ENCODE measurements at regions not wholly inside any gene's neighbourhood (a gene's known extent, or its start where the extent isn't known, plus 50 kb on each side); places are given as distances from the start of the nearest gene placed in this dataset.

DNA sequence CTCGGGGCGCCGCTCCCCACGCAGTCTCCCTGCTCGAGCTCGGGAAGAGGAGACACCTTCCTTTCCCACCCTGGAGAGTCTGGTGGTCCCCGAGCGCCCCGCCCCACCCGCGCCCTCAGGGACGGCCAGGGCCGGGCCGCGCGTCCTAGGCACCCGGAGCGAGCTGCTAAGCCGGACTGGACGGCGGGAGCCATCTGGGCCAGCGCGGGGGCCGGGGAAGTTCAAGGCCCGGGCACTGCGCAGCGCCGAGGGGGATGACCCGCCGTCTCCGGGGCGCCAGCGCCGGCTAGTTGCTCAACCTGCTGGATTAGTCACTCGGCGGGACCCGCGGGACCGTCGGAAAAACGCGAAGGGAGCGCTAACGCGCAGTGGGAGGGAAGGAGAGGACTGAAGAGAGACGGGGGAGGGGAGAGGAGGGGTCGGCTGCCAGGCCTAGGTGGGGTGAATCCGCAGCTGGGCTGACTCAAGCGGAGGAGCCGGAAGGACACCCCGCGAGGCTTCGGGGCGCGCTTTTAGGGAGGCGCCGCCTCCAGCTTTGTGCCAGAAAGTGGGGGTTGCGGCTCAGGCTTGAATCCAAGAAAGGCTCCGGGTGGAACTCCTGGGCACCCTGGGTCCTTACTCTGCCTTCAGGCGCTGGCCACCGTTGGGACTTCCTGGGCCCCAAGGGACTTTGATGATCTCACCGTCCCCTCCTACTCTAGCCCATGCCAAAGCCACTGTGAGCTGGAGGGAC lies 75.7 kb upstream of the FOXP4 start:
- no peak for DNase-seq (ENCODE audit: low spot score)

DNA sequence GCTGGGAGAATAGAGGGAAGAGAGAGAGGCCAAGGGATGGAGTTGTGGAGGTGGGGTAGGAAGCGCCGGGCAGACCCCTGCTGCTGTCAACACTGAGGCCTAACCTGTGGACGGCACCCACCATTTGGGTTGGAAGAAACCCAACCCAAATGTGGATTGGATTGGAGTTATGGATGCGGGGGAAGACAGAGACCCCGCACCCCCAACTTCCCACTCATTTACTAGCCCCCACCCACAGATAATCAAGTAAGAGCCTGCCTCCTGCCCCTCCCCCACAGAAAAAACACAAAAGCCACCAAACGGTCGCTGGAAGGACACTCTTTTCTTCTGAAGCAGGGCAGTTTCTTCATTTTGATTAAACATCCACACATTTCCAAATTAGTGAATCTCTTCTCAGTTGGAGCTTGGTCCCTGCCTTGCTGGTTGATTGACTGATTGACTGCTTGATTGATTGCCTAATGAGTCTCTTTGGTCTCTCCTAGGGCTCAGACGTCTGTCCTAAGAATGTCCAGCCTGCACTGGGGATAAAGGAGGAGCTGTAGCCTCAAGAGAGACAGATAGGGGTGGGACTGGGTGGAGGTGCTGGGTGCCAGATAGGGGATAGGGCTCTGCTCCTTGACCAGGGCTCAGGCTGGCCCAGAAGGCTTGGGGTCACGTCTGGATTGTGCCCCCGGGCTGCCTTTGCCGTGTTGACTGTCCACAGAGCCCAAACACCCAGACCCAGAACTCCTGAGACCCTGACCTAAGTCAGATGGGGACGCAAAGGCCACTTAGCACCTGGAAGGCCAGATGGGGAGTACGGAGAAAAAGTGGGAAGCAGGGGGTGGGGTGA lies 74.9 kb upstream of the FOXP4 start:
- no peak for DNase-seq (ENCODE audit: low spot score)

DNA sequence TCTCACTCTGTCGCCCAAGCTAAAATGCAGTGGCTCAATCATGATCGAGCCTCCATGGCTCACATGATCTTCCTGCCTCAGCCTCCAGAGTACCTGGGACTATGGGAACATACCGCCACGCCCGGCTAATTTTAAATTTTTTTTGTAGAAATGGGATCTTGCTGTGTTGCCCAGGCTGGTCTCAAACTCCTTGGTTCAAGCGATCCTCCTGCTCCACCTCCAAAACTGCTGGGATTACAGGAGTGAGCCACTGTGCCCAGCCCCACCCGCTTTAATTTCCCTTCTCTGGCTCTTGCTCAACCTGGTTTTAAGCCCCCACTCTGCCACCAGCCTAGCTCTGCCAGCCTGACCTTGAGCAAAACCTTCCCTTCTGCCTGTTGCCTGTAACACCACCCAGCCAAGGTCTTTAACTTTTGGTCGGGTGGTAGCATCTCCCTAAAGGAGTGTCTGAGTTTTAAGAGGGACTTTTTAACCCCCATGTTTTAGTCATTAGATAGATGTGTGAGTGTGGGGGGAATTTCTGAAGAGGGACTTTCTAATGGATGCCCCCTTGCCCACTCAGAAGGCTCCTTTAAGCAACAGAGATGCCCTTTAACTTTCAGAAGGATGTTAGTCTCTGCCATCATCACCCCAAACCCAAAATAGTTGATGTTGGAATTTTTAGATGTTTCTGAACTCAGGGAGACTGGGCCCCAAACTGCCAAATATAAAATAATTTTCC lies 71.8 kb upstream of the FOXP4 start:
- DNase-seq (ENCODE audit: low spot score) = no peak

DNA sequence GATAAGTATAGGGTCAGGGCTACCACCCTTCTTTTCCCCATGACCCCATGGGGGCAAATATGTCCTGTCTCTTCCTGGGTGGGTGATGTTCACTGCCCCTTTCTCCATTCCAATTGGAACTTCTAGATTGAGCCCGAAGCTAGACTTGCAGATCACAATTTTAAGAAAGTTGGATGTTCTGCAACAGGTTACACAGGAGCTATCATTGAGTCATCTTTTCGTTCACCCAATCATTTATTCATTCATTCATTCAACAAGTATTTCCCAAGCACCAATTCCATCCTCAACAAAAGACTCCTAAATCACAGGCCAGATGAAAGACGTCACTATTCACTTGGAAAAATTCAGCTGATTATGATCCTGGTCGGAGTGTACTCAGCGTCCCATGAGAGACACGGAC lies 71.0 kb upstream of the FOXP4 start:
- no peak for DNase-seq (ENCODE audit: low spot score)

DNA sequence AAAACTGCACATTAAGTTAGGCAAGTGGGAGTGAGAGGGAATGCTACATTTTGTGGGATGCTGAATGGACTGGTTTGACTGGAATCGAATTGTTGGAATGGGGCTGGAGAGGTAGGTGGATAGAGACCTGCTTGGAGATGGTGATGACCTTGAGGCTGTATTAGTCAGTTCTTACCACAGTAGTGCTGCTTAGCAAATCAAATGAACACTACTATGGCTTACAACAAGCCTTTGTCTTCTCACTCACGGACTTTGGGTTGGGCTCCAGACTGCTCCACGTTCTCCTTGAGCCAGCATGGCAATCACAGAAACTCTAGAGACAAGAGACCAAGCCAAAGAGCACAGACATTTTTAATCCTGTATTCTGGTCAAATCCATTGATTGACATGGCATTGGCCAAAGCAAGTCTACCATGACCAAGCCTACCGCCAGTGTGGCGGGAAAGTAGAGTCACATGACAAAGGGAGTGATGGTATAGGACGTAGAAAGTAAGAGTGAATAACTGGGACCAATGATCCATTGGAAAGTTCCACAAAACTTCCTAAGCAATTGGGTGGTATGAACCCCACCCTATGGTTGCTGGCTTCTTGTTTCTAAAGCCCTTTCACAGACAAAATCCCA lies 70.3 kb upstream of the FOXP4 start:
- no peak for DNase-seq (ENCODE audit: low spot score)

DNA sequence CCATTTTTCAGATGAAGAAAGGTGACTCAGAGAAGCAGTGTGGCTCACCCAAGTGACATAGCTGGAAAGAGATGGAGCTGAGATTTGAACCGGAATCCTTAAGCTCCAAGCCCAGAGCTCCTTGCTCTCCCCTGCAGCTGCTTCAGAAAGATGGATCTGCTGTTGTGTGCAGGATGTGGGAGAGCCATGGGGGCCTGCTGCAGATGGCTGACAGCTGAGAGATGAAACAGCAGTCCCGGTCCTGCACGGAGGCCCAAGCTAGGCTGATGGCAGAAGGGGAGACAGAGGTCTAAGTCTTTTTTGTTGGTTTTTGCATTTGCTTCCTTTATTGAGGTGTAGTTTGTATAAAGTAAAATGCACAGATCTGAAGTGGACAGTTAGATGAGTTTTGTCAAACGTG lies 69.8 kb upstream of the FOXP4 start:
- DNase-seq (ENCODE audit: low spot score) = no peak

DNA sequence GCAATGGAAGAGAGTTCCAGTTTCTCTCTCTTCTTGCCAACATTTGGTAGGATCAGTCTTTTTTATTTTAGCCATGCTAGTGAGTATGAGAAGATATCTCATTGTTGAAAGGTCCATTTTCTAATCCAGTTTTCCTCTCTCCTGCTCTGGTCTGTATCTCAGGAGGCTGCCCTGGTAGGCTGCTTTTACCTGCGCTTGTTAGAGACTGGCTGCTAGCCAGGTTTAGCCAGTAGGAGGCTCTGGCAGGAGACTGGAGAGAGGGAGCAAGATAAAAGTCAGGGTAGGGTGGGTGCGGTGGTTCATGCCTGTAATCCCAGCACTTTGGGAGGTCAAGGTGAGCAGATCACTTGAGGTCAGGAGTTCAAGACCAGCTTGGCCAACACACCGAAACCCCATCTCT lies 68.6 kb upstream of the FOXP4 start:
- DNase-seq (ENCODE audit: low spot score) = no peak

DNA sequence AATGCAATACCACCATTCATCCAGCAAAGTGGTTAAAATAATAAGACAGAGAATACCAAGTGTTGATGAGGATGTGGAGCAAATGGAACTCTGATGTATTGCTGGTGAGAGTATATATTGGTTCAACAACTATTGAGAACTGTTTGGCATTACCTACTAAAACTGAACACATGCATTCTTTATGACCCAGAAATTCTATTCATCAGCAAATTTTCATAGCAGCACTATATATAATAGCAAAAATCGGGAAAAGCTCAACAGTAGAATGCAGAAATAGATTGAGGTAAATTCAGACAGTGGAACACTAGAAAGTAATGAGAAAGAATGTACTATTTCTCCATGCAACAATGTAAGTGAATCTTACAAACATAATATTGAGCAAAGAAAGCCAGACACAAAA lies 62.2 kb upstream of the FOXP4 start:
- no peak for DNase-seq (ENCODE audit: low spot score)

DNA sequence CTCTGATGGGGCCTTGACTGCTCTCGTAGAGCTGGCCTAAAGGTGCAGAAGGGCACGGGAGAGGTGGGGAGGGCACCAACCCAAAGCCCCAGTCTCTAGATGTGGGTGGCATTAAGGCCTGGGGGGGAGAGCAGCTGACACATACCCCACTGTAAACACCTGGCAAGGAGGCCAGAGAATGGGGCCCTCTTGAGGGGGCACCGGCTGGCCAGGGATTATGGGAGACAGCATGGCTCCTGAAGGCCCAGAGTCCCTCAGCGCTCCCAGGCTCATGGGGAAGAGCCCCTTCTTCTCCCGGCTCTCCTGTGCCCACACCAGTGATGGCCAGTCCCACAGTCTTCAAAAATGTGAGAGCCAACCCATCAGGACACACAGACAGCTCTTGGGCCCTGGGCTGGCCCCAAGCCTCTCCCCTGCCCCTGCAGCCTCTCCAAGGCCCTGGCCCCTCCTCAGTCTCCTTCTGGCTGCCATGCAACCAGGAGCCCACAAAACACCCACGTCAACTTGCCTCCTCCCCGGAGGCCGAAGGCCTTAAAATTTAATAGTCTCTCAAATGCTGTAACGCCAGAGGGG lies 58.2 kb upstream of the FOXP4 start:
- DNase-seq (ENCODE audit: low spot score) = no peak

DNA sequence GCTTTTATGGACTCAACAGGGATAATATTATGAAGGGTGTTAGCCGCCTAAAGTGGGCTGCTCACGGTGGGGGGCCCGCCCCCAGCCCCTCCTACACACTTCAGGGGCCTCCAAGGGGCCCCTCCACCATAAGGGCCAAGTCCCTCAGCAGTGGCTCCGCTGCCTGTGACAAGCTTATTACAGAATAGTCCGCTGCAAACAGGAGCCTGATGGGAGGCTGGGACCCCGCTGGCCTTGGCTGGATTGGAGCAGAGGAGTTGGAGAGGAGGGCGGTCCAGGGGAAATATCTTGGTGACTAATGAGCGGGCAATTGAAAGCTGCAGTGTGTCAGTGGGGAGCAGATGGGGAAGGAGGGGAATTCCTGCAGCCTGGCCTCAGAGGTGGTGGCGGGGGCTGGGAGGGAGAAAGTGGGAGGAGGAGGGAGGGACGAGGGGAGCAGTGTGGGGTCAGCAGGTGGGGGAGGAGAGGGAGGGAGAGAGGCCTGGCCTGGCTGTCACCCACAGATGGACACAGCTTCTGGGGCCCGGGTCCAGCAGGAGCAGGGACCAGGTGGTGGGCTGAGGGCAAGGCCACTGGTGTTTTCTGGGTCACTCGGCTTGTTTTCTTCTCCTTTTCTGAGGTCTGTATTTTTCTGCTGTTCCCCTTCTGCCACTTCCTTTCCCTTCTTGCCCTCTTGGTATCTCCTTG lies 57.6 kb upstream of the FOXP4 start:
- no peak for DNase-seq (ENCODE audit: low spot score)

DNA sequence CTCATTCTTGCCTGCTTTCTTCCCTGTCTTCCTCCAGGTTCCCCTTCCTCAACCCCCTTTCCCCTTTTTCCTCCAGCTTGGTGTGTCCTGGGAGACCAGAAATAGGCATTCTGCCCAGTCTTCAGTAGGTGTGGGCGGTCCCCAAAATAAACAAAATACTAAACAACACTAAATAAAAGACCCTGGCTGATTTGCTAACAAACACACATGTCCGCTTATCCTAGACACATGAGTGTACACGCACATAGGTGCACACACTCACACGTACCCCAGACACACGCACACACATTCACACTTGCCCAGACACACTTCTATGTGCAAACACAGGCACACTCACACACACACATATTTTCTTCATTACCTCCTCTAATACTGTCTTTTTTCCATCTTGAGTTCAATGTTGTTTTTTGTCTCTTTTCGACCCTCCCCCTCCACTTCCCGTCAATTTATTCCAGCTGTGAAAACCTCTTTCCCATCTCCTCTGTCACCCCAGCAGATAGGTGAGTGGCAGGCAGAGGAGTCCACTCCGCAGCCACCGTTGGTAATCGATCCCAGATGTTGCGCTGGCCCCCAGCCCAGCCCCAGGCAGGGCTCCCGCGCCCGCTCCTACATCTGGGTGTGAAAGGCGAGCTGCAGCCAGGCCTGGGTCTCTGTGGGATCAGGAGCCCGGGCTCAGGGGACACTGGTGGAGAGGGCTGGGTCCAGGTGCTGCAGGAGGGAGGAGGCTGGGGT lies 56.9 kb upstream of the FOXP4 start:
- no peak for DNase-seq (ENCODE audit: low spot score)

DNA sequence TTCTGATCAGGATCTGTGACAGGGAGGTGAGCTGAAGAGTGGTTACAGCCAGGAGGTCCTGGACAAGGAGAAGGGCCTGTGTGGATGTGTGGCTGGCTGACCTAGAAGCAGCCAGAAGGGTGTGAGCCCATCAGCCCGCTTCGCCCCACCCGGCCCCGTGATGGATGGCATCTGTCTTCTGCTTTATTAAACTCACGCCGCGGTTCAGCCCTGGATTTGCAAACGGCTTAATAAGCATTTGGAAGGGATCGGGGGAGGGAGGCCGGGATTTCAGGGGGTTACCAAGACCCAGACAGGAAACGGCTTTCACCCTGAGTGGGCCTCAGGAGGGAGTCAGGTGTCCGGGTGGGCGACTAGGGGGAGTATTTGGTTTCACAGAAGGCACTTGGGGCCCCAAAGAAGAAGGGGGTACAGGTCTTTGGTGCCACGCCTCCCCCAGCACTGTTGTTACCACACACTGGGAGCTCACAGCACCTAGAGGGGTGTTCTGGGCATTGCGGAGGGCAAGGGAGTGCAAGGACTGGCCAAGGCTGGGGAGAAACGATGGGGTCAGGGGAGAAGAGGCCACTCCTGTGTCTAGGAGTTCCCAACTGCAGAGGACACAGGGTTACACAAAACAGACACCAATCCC lies 53.8 kb upstream of the FOXP4 start:
- no peak for DNase-seq (ENCODE audit: low spot score)

DNA sequence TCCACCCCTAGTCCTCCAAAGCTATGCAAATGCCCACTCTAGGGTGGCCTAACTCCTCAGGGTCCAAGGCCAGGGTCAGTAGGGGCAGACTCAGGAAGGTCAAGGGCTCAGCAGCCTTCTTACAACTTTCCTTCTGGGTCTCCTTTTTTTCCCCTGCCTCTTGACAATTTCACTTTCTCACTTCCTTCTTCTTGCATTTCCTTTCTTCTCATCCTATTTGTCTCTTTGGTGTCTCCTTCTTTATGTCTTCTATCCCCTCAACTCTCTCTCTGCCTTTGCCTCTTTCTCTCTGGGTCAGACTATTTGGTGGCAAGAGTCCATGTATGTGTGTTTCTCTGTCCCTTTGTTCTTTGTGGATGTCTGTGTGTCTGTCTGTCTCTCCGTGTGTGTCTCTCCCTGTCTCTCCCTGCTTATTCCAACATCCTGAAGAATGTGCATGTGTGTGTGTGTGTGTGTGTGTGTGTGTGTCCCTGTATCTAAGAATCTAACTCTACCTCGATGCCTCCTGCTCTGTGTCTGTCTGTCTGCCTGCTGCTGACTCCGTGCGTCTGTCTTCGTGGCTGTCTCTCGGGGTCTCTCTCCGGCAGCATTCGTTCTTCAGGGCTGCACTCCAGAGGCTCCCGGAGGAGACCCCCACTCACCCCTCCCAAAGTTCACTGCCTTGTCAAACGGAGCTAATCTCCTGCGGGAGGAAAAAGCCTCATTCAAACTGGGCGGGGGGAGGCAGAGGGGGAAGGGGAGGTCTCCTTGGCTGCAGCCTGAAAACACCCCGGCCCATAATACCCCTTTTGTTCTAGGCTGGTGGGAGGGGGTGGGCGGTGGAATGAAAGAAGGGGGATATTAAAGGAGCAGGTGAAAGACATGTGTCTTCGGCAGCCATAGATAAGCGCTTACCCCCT lies 51.7 kb upstream of the FOXP4 start:
- DNase-seq (ENCODE audit: low spot score) = no peak

All from putamen (tissue), 1 donor.